ENCODE measurements at regions not wholly inside any gene's neighbourhood (a gene's known extent, or its start where the extent isn't known, plus 50 kb on each side); places are given as distances from the start of the nearest gene placed in this dataset.

DNA sequence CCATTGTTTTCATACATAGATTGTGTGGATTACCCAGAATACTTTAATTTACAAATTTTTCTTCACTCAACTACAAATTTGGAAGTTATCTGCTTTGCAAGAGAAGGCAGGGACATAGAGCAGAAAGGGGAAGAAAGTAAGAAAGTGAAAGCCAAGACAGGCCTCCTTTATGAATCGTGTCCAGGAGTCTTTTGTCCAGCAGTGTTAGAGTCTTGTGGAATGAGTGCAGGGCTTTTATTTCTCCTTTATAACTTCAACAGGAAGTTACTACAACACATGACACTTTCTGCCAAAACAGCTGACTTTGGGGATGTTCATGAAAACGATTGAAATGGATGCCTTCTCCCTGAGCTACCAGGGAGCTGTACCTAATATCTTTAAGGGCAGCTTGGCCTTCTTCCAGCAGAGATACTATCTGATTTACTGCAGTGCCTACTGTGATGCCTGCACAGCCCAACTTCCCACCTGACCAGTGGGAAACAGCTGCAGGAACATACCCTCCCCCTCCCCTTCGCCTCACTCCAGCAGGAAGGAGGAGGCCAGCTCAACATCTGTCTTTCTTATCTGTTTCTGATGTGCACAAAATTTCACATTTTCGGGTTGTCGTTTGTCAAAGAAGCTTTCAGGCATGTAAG, 557.7 kb upstream of the SLIT2 start:
- no peak for DNase-seq

DNA sequence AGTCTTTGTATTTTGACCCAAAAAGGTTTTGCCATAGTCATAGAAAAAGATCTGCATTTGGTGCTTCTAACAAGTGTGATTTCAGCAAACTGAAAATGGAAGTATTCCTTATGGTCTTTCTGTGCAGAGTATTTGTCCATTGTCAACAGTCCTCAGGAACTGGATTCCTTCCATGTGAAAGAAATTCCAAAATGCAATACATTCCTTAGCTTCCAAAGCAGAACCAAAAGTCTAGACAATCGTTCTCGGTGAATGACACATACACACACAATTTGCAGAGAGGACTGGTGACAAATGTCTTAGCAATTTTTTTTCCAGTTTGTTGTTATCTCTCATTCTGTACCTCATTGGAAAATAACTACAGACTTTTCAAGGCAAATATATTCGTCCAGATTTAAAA, 562.2 kb upstream of the SLIT2 start:
- DNase-seq: no peak

DNA sequence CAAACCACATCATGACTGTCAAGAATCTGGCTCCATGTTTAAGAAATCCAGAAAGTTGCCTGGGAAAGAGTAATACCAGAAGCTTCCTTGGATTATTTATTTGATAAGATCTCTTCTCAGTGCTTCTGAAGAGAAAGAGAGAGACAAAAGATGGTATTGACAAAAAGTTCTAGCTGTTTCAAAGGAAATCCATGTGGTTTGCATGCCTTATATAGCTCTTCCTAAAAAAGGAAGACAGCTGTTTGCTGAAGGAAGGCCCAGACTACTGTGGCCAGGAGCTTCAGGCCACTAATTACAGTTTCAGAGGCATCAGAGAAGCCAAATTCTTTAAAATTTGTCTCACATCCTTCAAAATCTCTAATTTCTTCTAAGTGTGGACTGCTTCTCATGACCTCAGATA, 565.2 kb upstream of the SLIT2 start:
- no peak for DNase-seq

DNA sequence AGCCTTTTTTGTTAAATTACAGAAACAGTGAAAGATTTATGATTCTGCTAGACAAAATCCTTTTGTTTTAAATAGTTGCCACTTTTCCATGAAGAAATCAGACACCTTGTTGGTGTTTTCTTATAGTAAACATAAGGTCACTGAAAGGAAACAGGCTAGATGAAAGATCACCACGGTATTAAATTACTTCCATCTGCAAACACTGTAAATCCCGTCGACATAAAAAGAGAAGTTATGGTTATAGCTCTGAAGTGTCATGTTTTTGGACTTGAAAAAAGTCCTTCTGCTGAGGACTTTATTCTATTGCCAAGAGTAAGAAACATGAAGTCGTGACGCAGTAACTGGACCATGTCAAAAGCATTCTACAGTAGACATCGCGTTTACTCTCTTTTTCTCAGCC, 567.6 kb upstream of the SLIT2 start:
- DNase-seq: no peak

DNA sequence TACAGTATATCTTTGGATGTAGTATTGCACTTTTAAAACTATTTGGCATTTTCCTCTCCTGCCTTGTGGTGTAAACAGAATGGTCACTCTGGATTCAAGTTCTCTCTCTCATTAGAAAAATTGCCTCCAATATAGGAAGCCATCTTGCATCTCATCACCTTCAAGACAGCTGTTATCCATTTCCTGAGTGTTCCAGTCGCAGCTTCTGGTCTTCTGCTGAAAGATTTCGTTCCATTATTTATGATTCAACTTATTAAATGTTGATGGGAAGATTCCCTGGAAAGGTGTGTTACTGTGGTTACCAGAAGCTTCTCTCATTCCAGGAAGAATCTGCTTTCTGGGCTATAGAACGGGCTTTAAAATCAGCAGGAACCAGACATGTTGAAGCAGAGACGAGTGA, 568.3 kb upstream of the SLIT2 start:
- no peak for DNase-seq

DNA sequence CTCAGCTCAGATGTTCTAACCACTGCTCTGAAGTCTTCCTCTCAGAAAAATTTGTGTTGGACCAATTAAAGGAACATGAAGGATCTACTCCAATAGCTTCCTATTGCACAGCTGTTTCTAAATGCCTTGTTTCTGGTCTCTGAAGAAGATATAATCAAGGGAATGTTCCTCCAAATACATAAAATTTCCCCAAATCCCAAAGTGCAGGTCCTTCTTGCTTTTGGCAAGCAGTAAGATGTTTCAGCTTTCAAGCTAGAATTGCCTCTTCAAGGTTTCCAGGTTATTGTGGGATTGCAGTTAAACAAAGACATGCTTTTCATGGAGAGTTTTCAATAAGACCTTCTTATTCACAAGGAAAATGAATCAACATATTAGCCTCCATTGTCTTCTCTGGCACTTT, 574.5 kb upstream of the SLIT2 start:
- DNase-seq: no peak

DNA sequence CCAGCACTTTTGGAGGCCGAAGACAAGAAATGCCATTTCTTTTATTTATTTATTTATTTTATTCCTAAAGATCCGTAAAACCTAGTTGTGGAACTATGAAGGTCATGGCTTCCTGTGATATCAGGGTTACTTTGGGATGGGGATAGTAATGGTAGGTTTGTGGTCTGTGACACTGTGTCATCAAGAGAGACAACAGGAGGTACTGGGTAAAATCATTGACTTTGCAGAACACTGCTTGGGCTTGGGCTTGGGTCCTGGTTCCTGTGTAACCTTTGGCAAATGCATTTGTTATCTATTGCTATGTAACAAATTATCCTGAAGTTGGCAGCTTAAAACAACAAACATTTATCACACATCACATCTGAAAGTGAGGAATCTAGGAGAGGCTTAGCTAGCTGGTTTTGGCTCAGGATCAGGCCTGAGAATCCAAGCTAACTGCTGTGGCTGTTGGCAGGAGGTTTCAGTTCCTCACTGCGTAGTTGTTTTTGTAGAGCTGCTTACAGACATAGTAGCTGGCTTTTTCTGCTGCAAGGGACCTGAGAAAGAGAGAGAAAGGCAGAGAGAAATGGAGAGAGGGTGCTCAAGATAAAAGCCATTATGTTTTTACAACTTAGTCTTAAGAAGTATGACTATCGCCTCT, 576.4 kb upstream of the SLIT2 start:
- no peak for DNase-seq

DNA sequence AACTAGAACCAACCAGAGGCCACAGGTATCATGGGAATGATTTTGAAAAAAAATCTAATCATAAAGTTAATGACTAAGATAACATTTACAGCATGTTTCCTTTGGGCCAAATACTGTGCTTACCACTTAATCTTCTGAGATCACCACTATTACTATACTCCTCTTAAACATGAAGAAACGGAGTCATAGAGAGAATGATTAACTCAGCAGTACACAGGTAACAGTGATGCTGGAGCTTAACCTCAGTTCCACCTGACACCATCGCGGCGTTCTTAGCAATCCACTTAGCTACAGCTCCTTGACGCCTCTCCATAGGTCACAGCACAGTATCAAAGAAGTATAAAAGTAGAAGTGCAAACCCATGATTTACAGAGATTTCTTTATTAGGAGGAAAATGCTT, 592.6 kb upstream of the SLIT2 start:
- no peak for DNase-seq

DNA sequence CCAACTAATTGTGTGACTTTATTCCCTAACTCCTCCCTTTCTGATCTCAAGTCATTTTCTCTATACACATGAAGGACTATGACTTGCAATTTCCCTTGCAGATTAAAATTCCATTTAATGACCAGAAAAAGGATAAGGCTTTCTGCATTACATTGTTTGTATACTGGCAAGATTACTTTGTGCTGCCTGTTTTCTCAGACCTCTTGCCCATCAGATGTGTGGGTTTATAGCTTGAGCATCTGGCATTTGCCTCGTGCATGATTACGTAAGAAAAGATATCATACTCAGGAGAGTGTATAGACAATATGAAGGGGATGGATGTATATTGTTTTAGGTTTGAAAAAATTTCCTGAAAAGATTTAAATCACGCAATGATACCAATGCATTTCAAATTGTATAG, 593.8 kb upstream of the SLIT2 start:
- no peak for DNase-seq

DNA sequence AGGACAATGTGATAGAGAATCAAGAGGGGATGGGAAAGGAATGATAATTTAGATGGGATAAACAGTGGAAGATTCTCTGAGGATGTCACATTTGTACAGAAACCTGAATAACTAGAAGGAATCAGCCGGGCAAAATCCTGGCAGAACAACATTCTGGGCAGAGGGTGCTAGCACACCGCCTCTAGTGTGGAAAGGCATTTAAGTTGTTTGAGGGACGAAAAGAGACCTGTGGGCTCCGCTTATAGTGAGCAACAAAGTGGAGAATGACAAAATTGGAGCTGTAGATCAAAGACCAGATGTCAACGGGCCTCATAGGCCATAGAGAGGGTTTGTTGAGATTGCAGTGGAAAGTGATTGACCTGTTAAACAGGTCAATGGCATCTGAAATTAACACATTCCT, 596.0 kb upstream of the SLIT2 start:
- DNase-seq: no peak

DNA sequence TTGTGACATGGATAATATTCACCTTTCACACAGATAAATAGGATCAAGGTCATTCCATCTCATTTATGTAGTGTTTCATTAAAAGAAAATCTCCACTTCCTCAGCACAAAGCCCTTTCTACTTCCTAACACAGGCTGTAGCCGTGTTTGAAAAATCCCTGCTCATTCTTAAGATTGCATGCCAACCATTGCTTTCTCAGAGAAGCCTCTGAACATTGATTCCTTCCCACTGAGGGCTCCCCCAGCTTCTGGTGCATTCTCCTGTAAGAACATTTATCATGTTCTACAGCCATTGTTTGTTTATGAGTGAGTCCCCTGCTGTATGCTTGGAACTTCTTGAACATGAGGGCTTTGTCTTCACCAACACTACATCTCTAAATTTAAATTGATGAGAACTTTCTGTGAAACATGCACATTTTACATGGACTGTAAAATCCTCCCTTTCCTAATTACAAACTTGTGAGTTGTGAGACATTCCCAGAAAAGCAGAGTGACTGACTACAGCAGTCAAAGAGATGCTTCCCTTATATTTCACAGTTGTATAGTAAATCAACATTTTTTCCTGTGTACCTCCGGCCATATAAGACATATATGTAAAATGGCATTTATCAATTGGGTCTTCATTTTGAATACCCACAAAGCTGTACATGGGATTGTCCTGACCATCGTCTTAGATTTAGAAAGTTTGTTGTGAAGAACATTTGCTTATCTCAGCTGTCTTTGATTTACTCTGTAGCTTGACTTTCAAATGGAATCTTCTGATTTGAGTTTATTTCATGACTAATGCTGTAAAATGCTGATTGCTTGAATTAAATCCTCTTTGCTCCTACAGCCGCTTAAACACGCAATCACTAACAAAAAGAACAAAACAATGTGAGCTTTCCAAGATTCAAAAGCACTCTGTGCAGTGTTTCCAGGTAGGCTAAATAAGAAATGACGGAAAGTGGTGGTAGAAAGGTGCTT, 600.5 kb upstream of the SLIT2 start:
- DNase-seq: no peak

DNA sequence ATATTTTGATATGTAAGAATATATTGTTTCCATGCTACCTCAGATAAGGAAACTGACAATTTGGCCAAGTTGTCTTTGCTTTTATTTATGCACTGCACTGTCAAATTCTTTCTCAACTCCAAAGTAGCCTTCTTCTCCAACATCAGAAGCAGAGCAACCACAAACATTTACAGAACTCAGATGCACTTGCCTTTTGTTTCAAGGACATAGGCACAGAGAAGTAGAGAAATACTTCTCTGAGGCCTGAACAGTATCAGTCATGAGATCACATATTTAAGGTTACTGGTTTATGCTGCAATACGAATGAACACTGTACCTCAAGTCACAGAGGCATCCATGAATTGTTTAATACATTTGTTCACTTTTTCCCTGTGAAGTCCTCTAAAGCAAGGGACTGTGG, 606.1 kb upstream of the SLIT2 start:
- DNase-seq: no peak

DNA sequence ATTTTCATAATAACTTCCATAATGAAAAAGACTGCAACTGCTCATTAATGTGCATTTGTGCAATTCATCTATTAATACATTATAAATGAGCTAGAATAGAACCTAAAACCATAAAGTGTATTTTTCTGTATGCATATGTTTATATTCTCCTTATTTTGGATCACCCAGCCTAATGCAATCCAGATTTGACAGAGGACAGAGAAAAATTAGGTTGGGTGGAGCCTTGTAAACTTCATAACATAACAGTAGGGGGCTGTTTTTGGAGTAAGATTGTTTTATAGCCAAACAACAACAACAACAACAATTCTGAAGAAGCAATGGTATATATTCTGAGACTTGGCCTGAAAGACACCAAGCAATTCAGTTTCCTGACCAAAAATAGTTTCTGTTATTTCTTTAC, 615.3 kb upstream of the SLIT2 start:
- DNase-seq: no peak

DNA sequence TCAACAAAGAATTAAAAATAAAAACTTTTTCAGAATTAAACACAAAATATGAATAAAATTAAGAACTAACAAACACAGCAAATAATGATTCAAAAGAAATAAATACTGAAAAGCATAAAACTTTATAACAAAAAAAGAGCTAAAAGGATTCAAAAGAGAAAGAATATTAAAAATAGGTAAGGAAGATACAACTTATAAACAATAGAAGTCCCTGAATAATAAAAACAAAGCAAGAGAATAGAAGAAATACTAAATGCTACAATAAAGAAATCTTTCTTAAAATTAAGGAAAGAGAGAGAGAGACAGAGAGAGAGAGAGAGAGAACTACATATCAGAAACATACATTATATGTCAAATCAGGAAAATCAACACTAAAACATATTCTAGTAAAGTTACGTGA, 619.9 kb upstream of the SLIT2 start:
- DNase-seq: no peak

DNA sequence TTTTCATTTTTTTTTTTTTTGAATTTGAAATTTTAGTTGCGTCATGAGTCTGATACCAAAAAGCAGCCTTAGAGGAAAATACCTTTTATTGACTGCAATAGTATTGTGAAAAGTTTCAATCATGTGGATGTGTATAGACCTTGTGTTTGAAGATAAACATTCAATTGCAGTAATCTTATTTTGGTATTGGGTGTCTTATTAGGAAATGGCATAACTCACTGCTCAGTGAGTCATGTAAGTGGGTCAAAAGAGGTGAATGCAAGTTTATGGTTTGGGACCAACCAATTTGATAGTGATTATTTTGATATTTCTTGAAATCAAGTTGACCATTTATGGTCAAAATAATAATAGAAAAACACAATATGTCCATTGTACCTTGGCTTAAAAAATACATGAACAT, 627.8 kb upstream of the SLIT2 start:
- no peak for DNase-seq

DNA sequence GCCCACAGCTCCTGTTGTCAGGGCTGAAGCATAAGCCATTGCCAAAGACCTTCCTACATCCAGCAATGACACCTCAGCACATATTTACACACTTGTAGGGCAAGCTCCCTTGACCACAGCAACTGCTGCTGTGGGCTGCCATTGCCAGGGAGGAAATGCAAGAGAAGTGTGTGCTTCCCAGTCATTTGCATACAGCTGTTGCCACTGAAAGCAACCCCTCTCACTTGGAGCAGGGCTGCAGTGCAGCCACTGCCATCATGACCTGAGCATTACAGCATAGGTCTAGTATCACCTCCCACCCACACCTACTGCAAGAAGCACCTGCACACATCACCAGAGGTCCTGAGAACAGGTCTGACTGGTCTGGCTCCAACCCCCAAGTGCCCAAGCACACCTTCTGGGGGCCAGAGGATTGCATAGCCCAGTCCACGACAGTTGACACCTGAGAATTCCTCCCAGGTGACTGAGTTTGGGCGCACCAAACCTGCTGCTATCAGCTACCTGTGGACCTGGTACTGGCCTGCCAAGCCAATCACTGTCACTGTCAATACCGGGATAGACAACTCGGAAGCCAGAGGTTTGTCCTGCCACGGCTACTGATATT, 636.5 kb upstream of the SLIT2 start:
- DNase-seq: no peak

DNA sequence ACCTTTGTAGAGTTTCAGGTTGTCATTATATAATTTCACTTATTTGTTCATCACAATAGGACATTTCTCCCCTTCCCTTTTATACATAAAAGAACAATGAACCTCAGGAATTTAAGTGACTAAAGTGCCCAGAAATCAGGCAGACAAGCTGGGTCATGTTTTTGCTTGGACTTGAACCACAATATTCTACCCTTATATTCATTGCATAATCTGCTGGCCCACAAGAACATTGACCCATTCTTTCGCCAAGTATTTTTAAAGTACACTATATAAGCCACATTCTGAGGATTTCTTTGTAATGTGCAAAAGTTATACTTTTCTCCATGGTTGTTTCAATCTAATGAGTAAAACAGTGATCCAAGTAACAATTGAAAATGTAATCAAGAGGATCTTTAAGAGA, 637.5 kb upstream of the SLIT2 start:
- DNase-seq: no peak

DNA sequence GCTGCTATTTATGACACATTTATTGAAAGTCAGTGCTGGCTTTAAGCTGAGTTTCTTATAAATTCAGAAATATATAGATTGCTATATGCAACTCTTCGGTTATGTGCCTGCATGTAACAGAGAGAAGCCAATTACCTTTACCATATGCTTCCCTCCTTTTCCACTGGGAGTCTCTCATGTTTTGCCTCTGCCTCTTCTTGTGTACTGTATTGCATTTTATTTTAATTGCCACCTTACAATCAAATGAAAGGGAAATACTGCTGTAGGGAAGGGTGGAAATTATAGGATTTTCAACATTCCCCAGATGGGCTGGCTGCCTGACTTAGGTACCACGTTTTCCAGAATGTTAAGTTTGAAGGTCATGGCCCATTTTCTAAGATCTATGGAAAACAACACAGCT, 655.4 kb upstream of the SLIT2 start:
- no peak for DNase-seq

DNA sequence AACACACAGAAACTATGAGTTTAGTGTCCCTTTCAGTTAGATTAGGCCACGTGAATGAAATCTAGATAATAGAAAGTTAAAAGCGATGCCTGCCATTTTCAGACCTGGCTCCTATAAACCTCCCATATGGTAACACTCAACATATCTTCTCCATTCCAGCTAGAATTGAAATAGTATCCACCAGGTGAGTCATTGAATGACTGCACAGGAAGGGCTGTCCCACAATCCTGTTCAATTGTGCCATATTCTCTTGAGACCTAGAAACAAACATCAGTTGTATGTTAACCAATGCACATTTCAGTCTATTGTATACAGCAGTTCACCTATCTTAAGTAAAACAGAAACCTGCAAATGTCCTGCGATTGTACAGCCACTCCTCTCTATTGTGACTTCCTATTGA, 659.3 kb upstream of the SLIT2 start:
- no peak for DNase-seq

DNA sequence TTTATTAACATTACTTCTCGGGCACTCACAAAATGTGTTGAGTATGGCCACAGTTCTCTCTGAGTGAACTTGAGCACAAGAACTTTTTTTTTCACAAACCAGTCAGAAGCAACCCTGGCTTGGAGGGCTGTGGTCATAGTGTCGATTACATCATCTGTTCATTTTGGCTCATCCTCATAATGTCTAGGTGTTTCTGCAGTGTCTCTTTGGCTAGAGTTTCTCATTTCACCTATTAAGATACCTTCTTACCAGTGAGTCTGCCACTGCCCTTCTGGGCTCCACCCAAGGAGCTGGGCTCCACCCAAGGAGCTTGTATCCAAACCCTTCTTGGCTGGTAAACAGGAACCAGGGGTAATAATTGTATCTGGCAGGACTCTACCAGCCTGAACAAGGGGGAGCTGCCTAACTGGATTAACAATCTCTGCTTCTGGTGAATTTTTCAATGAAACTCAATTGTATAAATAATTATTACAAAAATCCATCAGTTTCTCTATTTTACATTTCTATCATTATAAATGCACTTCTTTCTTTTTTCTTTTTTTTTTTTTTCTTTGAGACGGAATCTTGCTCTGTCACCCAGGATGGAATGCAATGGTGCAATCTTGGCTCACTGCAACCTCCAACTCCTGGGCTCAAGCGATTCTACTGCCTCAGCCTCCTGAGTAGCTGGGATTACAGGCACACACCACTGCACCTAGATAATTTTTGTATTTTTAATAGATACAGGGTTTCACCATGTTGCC, 667.7 kb upstream of the SLIT2 start:
- DNase-seq: no peak

DNA sequence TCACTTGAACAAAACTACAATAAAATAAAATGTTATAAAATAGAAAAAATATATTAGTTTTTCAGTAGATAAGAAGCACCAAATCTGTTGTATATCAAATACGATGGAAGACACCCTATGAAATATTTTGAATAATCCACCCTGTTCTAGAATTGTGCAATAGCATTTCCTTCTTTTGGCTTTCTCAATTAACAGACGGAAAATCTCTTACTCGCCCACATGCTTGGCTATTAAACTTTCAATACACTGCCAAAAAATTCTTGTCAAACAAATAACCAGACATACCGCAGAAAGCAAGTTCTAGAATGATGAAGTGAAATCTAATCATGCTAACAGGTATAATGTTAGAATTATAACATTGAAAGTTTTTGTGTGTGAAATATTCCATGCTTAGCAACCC, 671.6 kb upstream of the SLIT2 start:
- DNase-seq: no peak

DNA sequence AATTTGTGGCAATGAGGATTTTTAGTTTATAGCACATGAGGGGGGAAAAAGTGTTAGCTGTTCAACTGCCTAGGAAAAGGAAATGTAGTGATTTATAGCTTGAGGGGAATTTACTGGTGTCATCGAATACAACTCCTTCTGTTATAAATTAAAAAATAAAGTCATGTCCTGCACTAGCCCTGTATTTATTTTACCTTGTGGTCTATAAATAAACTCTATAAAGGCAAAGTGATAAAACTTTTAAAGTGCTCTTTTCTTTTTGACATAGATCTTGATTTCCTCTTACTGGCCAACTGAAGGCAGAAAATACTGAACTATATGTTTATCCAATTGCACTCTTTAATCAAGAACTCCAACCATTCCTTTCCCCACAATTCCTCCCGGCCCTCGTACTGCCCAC, 672.1 kb upstream of the SLIT2 start:
- no peak for DNase-seq

DNA sequence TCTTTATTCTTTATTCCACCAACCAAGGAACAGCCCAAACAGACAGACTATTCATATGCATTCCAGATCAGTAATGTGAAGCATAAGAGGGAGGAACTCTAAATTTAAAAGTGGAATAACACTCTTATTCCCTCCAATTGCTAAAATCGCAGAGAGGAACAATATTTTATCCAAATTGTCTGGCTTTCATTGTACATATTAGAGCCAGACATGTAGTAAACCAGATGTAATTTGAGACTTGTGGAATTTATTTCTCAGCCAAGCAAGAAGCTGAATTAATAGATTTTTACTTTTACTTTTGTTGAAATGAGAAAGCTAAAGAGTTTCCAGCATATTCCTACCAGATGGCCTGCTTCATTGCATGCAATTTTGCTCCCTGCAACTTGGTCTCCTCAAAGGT, 674.6 kb upstream of the SLIT2 start:
- DNase-seq: no peak
